ENCODE measurements at regions not wholly inside any gene's neighbourhood (a gene's known extent, or its start where the extent isn't known, plus 50 kb on each side); places are given as distances from the start of the nearest gene placed in this dataset.

DNA sequence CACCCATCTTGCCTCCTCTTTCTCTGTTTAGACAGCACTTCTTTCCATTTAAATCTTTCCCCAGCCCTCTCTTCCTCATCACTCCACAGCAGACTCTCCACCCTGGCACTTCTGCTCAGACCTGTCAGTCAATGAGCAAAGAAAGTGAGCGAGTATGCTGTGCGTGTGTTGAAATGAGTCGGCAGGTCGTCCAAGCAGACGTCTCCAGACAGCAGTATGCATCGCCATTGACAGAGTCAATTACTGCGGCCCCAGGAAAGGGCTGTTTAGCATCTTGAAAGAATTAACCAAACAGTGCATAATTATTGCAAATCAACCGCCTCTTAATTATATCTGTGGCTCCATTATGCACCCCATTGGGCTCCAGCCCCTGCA lies 54.8 kb upstream of the KCNG1 start:
- TF ChIP-seq ZFP30 (CRISPR knock-in tag; IDR thresholded peaks at IDR 0.05) (no peak), ARNTL (CRISPR knock-in tag; IDR thresholded peaks at IDR 0.05; ENCODE audit: borderline replicate concordance, low read depth) (no peak), RARB (CRISPR knock-in tag; IDR thresholded peaks at IDR 0.05) (no peak), BACH2 (CRISPR knock-in tag; IDR thresholded peaks at IDR 0.05; ENCODE audit: borderline replicate concordance) (no peak)
- TF ChIP-seq, protein P1, sequence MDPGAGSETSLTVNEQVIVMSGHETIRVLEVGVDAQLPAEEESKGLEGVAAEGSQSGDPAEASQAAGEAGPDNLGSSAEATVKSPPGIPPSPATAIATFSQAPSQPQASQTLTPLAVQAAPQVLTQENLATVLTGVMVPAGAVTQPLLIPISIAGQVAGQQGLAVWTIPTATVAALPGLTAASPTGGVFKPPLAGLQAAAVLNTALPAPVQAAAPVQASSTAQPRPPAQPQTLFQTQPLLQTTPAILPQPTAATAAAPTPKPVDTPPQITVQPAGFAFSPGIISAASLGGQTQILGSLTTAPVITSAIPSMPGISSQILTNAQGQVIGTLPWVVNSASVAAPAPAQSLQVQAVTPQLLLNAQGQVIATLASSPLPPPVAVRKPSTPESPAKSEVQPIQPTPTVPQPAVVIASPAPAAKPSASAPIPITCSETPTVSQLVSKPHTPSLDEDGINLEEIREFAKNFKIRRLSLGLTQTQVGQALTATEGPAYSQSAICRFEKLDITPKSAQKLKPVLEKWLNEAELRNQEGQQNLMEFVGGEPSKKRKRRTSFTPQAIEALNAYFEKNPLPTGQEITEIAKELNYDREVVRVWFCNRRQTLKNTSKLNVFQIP (CRISPR knock-in tag; IDR thresholded peaks at IDR 0.05; ENCODE audit: borderline replicate concordance, low read depth): no peak
- TF ChIP-seq, protein P2, sequence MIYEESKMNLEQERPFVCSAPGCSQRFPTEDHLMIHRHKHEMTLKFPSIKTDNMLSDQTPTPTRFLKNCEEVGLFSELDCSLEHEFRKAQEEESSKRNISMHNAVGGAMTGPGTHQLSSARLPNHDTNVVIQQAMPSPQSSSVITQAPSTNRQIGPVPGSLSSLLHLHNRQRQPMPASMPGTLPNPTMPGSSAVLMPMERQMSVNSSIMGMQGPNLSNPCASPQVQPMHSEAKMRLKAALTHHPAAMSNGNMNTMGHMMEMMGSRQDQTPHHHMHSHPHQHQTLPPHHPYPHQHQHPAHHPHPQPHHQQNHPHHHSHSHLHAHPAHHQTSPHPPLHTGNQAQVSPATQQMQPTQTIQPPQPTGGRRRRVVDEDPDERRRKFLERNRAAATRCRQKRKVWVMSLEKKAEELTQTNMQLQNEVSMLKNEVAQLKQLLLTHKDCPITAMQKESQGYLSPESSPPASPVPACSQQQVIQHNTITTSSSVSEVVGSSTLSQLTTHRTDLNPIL (CRISPR knock-in tag; IDR thresholded peaks at IDR 0.05; ENCODE audit: low read depth): no peak

All from SK-N-SH treated with all-trans-retinoic acid at 6 μM for 48 hours (cell line).